ENCODE measurements at regions not wholly inside any gene's neighbourhood (a gene's known extent, or its start where the extent isn't known, plus 50 kb on each side); places are given as distances from the start of the nearest gene placed in this dataset.

DNA sequence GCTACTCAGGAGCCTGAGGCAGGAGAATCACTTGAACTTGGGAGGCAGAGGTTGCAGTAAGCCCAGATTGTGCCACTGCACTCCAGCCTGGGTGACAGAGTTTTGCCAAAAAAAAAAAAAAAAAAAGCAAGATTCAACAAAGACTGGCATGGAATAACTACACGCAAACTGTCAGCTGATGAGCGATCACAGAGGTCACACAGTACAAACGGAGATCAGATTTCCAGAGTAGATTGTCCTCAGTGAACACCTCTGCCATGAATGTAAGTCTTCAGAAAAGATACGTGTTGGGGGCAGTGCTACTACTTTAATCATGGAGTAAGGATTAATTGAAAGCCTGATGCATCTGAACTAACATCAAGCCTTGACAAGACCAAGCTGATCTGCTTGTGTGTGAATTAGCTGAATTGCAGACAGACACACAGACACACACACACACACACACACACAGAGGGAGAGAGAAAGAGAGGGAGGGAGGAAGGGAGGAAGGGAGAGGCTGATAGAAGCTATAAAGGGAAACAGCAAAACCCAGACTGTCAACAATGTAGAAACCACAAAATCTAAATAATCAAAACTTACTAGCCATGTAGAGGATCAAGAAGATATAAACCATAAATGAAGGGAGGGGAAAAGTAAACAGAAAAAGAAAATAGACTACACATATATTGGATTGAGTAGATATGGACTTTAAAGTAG, 222.9 kb upstream of the ZNF462 start:
- no peak overlapping the region for H2AFZ ChIP-seq (ENCODE audit: low read depth)
- no peaks in the 10 kb centered on the region for H3K36me3 ChIP-seq (ENCODE audit: insufficient read depth)
- H4K20me1 ChIP-seq (ENCODE audit: insufficient read depth), result no peaks in the 10 kb centered on the region
- H3K9ac ChIP-seq, result no peak overlapping the region
- no peak overlapping the region for H3K27ac ChIP-seq
- H3K4me2 ChIP-seq, result no peak overlapping the region
- no peaks in the 10 kb centered on the region for H3K79me2 ChIP-seq (ENCODE audit: insufficient read depth, low read depth)
- H3K27me3 ChIP-seq (ENCODE audit: insufficient read depth, low read depth), result no peaks in the 10 kb centered on the region
- H3K4me3 ChIP-seq (IDR thresholded peaks at IDR 0.05; ENCODE audit: insufficient read depth, low read depth, low read length), result no peak overlapping the region
- H3K4me1 ChIP-seq (ENCODE audit: low read depth, poor library complexity, severe bottlenecking), result peaks cover 6% of the 10 kb centered on the region
- TF ChIP-seq, protein P1, sequence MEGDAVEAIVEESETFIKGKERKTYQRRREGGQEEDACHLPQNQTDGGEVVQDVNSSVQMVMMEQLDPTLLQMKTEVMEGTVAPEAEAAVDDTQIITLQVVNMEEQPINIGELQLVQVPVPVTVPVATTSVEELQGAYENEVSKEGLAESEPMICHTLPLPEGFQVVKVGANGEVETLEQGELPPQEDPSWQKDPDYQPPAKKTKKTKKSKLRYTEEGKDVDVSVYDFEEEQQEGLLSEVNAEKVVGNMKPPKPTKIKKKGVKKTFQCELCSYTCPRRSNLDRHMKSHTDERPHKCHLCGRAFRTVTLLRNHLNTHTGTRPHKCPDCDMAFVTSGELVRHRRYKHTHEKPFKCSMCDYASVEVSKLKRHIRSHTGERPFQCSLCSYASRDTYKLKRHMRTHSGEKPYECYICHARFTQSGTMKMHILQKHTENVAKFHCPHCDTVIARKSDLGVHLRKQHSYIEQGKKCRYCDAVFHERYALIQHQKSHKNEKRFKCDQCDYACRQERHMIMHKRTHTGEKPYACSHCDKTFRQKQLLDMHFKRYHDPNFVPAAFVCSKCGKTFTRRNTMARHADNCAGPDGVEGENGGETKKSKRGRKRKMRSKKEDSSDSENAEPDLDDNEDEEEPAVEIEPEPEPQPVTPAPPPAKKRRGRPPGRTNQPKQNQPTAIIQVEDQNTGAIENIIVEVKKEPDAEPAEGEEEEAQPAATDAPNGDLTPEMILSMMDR (conservative IDR thresholded peaks at IDR 0.05; ENCODE audit: low read depth, low read length), result no peak

DNA sequence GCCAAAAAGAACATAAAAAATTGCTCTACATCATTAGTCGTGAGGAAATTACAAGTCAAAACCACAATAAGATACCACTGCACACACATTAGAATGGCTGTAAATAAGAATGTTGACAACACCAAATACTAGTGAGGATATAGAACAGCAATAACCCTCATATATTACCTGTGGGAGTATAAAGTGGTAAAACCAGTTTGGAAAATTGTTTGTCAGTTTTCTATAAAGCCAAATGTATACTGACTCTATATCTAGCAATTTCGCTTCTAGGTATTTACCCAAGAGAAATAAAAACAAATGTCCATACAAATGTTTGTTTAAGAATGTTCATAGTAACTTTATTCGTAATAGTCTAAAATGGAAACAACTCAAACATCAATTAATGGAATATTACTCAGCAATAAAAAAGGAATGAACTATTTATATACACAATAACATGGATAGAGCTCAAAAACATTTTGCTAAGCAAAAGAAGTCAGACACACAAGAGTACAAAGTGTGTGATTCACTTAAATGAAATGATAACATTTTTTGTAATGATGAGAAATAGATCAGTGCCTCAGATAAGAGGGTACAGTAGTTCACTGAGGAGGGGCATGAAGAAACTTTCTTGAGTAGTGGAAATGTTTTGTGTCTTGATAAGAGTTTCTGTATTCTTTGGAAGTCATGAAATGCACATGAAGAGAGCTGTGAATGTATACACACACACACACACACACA, 219.6 kb upstream of the ZNF462 start:
- Histone ChIP-seq H3K27ac (no peak overlapping the region), H3K4me3 (IDR thresholded peaks at IDR 0.05; ENCODE audit: insufficient read depth, low read depth, low read length) (no peak overlapping the region), H3K4me1 (ENCODE audit: low read depth, poor library complexity, severe bottlenecking) (no peaks in the 10 kb centered on the region), H2AFZ (ENCODE audit: low read depth) (no peak overlapping the region), H3K27me3 (ENCODE audit: insufficient read depth, low read depth) (no peaks in the 10 kb centered on the region), H3K4me2 (no peak overlapping the region), H3K79me2 (ENCODE audit: insufficient read depth, low read depth) (no peaks in the 10 kb centered on the region), H3K36me3 (ENCODE audit: insufficient read depth) (no peaks in the 10 kb centered on the region), H3K9ac (no peak overlapping the region), H4K20me1 (ENCODE audit: insufficient read depth) (no peaks in the 10 kb centered on the region)
- TF ChIP-seq, protein P1 (conservative IDR thresholded peaks at IDR 0.05; ENCODE audit: low read depth, low read length), result no peak

DNA sequence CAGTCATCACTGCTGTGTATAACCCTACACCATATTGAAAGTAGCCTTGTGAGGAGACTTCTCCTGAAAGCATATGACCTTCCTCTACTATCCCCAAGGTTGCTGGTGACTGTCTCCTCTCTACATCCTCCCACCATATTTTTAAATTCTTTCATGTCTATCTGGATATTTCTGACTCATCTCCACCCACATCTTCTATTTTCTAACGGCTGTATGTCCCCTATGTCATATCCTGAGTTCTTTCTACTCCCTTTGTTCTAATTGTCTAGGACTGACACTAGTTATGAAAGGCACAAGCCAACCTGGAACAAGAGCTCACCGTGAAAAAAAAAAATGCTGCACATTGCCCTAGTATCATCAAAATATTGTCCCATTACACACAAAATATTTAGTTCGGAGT, 218.3 kb upstream of the ZNF462 start:
- H3K79me2 ChIP-seq (ENCODE audit: insufficient read depth, low read depth), result no peaks in the 10 kb centered on the region
- H3K4me1 ChIP-seq (ENCODE audit: low read depth, poor library complexity, severe bottlenecking), result no peaks in the 10 kb centered on the region
- H2AFZ ChIP-seq (ENCODE audit: low read depth), result no peak overlapping the region
- no peak overlapping the region for H3K4me3 ChIP-seq (IDR thresholded peaks at IDR 0.05; ENCODE audit: insufficient read depth, low read depth, low read length)
- H3K4me2 ChIP-seq, result no peak overlapping the region
- H4K20me1 ChIP-seq (ENCODE audit: insufficient read depth), result no peaks in the 10 kb centered on the region
- H3K27me3 ChIP-seq (ENCODE audit: insufficient read depth, low read depth), result no peaks in the 10 kb centered on the region
- TF ChIP-seq, protein P1 (conservative IDR thresholded peaks at IDR 0.05; ENCODE audit: low read depth, low read length), result no peak
- H3K36me3 ChIP-seq (ENCODE audit: insufficient read depth), result no peaks in the 10 kb centered on the region
- no peak overlapping the region for H3K27ac ChIP-seq
- H3K9ac ChIP-seq, result no peak overlapping the region

DNA sequence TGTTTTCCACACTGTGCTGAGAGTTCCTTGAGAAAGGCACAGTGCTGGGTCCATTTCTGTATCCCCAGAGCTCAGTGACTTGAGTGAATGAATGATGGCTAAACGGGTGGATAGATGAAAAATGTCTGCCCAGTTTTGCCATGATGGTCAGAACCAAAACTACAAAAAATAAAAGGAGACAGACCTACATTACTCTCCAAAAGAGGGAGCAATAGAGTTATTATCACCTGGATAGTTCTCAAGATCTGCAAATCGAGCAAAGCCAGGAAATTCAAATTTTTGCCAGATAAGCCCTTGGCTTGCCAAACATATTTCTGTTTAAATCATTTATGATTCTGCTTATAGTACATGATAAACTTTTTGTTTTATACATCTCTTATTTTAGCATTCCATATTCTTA, 214.2 kb upstream of the ZNF462 start:
- Histone ChIP-seq H2AFZ (ENCODE audit: low read depth) (no peak overlapping the region), H3K4me1 (ENCODE audit: low read depth, poor library complexity, severe bottlenecking) (no peaks in the 10 kb centered on the region), H3K4me2 (no peak overlapping the region), H3K27ac (no peak overlapping the region), H3K79me2 (ENCODE audit: insufficient read depth, low read depth) (no peaks in the 10 kb centered on the region), H3K36me3 (ENCODE audit: insufficient read depth) (no peaks in the 10 kb centered on the region), H4K20me1 (ENCODE audit: insufficient read depth) (no peaks in the 10 kb centered on the region), H3K9ac (no peak overlapping the region), H3K27me3 (ENCODE audit: insufficient read depth, low read depth) (no peaks in the 10 kb centered on the region), H3K4me3 (IDR thresholded peaks at IDR 0.05; ENCODE audit: insufficient read depth, low read depth, low read length) (no peak overlapping the region)
- TF ChIP-seq, protein P1 (conservative IDR thresholded peaks at IDR 0.05; ENCODE audit: low read depth, low read length), result no peak

All from KMS-11 (cell line).